Left ventricle myocardium inferior (tissue), 1 donor: ENCODE measurements at regions not wholly inside any gene's neighbourhood (a gene's known extent, or its start where the extent isn't known, plus 50 kb on each side); places are given as distances from the start of the nearest gene placed in this dataset.

Experiments used
- DNase-seq: peaks from one replicate; pipeline ENCODE4 v3.0.0-alpha.2; 2020
- H3K27ac ChIP-seq: fragments of 200-600 bp; replicated peaks from 2 replicates; pipeline ENCODE4 v1.8.0; 2021
- H3K27me3 ChIP-seq: fragments of 200-600 bp; 2 replicates; pipeline ENCODE4 v1.8.0; 2021; ENCODE audit warnings: low read depth
- H3K36me3 ChIP-seq: fragments of 200-600 bp; 2 replicates; pipeline ENCODE4 v1.8.0; 2021
- H3K4me1 ChIP-seq: fragments of 200-600 bp; 2 replicates; pipeline ENCODE4 v1.8.0; 2021
- H3K4me3 ChIP-seq: fragments of 200-600 bp; 2 replicates; pipeline ENCODE4 v1.8.0; 2021; ENCODE audit warnings: mild to moderate bottlenecking, moderate library complexity
- H3K9me3 ChIP-seq: fragments of 200-600 bp; replicated peaks from 2 replicates; pipeline ENCODE4 v1.8.0; 2021
- intact Hi-C: fragments of 100-400 bp; cut with micrococcal nuclease; formaldehyde crosslinking; loops from one replicate; pipeline ENCODE4 v1.11.0; 2022
- TF ChIP-seq, protein P1 (sequence below): fragments of 200-600 bp; IDR thresholded peaks from 2 replicates; pipeline ENCODE4 v1.8.0; 2021; ENCODE audit warnings: antibody characterized with exemption, mild to moderate bottlenecking, borderline replicate concordance
- donor health status: DM: no; HTN: yes; CAD: no; lungs with severe emphysema.

DNA sequence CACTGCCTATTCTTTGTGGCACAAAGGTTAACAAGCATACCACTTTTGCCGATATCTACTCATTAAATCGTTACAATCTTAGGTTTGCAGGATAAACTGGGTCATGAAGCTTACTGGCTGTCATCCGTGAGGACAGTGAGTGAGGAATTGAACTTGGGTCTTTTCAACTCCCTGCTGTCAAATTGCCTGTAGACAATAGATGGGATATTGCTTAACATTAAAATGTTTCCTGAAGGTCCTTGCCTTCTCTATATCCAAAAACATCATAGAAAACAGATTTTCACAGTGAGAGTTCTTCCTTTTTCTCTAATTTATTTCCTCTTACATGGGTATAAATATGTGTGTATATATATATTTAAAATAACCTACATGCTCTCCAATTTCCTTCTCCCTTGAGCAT, 257.8 kb downstream of the LMO4 start:
- Histone ChIP-seq H3K9me3 (no peaks in the 10 kb centered on the region), H3K4me1 (no peaks in the 10 kb centered on the region), H3K27ac (no peak overlapping the region), H3K27me3 (peaks cover 2% of the 10 kb centered on the region), H3K36me3 (no peaks in the 10 kb centered on the region), H3K4me3 (no peak overlapping the region)
- TF ChIP-seq, protein P1, sequence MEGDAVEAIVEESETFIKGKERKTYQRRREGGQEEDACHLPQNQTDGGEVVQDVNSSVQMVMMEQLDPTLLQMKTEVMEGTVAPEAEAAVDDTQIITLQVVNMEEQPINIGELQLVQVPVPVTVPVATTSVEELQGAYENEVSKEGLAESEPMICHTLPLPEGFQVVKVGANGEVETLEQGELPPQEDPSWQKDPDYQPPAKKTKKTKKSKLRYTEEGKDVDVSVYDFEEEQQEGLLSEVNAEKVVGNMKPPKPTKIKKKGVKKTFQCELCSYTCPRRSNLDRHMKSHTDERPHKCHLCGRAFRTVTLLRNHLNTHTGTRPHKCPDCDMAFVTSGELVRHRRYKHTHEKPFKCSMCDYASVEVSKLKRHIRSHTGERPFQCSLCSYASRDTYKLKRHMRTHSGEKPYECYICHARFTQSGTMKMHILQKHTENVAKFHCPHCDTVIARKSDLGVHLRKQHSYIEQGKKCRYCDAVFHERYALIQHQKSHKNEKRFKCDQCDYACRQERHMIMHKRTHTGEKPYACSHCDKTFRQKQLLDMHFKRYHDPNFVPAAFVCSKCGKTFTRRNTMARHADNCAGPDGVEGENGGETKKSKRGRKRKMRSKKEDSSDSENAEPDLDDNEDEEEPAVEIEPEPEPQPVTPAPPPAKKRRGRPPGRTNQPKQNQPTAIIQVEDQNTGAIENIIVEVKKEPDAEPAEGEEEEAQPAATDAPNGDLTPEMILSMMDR, result no peak
- no peak for DNase-seq
- intact Hi-C loops, result no loop called here

DNA sequence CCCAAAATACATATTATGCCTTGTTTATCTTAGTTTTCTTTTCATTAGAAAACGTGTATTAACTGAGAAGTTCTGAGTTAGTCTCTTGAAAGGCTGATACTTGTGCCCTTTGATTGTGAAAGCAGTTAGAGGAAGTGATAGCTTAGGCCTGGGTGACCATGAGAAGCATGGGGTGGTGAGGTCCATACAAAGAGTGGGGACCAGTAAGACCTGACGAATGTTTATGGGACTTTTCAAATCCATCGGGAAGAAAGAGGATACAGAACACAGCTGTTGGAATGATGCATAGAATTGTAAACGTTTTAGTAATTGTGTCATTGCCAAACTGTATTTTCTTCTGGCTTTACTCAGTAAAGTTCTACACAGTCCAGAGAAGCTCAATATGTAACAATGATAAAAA, 259.8 kb downstream of the LMO4 start:
- TF ChIP-seq, protein P1, result no peak
- Histone ChIP-seq H3K4me1 (no peaks in the 10 kb centered on the region), H3K9me3 (no peaks in the 10 kb centered on the region), H3K27ac (no peak overlapping the region), H3K4me3 (no peak overlapping the region), H3K36me3 (no peaks in the 10 kb centered on the region), H3K27me3 (no peaks in the 10 kb centered on the region)
- intact Hi-C loops, result no loop called here
- DNase-seq, result no peak

DNA sequence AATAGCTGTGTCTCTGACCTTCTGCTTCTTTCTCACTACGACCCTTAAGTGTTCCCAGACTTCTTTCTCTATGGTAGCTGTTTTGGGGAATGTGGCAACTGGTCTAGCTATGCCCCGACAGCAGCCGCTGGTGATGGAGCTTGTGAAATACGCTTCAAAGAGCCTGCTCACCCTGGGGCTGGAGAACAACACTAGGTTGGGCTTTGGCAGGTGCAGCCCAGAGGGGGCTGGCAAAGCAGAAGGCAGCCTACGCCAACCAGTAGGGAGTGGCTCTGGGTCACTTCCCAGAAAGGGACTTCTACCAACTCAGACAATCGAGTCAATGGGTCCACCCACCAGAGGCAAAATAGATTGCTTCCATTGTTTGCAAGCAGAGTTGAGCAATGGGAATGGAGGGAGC, 262.8 kb downstream of the LMO4 start:
- H3K36me3 ChIP-seq, result no peaks in the 10 kb centered on the region
- H3K4me3 ChIP-seq, result no peak overlapping the region
- no peaks in the 10 kb centered on the region for H3K9me3 ChIP-seq
- H3K27ac ChIP-seq, result no peak overlapping the region
- DNase-seq, result no peak
- TF ChIP-seq, protein P1, result no peak
- intact Hi-C loops, result no loop called here
- H3K27me3 ChIP-seq, result no peaks in the 10 kb centered on the region
- no peaks in the 10 kb centered on the region for H3K4me1 ChIP-seq

DNA sequence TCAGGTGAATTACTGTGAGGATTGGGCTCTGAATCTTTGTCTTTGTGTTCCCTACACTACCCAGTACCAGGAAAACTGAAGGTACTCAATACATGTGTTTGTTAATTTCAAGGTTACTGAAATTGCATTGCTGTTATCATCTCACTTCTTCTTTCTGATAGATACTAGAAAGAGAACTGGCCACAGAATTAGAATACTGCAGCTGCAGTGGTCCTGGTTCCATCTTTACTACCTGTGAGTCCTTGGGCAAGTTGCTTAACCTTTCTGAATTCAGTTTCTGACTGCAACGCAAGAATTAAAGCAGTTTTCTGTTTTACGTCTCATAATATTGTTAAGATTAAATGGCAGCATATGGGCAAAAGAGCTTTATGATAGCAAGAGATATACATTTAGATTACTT, 263.5 kb downstream of the LMO4 start:
- Histone ChIP-seq H3K36me3 (no peaks in the 10 kb centered on the region), H3K9me3 (no peaks in the 10 kb centered on the region), H3K4me3 (no peak overlapping the region), H3K27ac (no peak overlapping the region), H3K4me1 (no peaks in the 10 kb centered on the region), H3K27me3 (no peaks in the 10 kb centered on the region)
- intact Hi-C loops, result no loop called here
- TF ChIP-seq, protein P1, result no peak
- DNase-seq, result no peak

DNA sequence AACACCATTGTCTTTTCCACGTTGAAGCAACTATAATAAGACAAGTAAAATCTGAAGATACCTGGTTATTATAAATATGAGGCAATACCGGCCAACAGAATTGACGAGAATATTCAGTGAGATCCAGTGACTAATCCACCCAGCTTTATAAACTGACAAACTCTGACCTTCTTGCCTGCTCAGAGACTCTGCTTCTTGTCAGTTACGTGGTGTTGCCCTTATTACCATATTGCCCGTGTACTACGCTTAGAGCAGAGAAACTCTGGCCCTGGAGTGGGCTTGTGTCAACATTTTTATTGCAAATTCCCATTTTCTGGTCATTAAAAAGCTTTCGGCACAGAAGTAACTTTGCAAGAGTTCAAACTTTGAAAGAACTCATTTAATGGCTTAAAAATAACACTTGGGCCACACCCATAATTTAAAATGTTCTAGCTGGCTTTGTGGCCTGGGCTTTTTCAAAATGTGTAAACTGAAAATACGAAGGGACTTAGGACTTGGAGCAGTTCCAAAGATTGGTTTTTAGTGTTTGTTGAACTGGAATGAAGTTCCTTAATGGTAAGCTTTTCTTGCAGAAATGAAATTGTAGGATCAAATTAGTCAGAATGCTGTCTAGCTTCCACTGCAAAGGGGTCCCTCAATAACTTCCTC, 266.2 kb downstream of the LMO4 start:
- intact Hi-C loops, result no loop called here
- H3K27ac ChIP-seq, result no peak overlapping the region
- no peaks in the 10 kb centered on the region for H3K36me3 ChIP-seq

More for the DNA sequence above, 266.2 kb downstream of the LMO4 start:
- Histone ChIP-seq H3K27me3 (no peaks in the 10 kb centered on the region), H3K4me1 (no peaks in the 10 kb centered on the region), H3K4me3 (no peak overlapping the region), H3K9me3 (no peaks in the 10 kb centered on the region)
- TF ChIP-seq, protein P1, result no peak
- no peak for DNase-seq
